ENCODE measurements at regions not wholly inside any gene's neighbourhood (a gene's known extent, or its start where the extent isn't known, plus 50 kb on each side); places are given as distances from the start of the nearest gene placed in this dataset.

- TF ChIP-seq FOXM1 (IDR thresholded peaks at IDR 0.05; ENCODE audit: borderline replicate concordance), result no peak
- no peak for TF ChIP-seq PKNOX1 (IDR thresholded peaks at IDR 0.05)
- TF ChIP-seq BHLHE40 (IDR thresholded peaks at IDR 0.05; ENCODE audit: borderline replicate concordance), result no peak
- TF ChIP-seq SUZ12 (IDR thresholded peaks at IDR 0.05), result no peak
- no peak for TF ChIP-seq NFRKB (IDR thresholded peaks at IDR 0.05)
- TF ChIP-seq SP1 (IDR thresholded peaks at IDR 0.05), result no peak
- TF ChIP-seq TARDBP (IDR thresholded peaks at IDR 0.05), result no peak
- TF ChIP-seq ARNT (IDR thresholded peaks at IDR 0.05), result no peak
- no peak for TF ChIP-seq FOXA1 (IDR thresholded peaks at IDR 0.05)
- no peak for TF ChIP-seq ELF4 (IDR thresholded peaks at IDR 0.05)
- no peak for TF ChIP-seq CTBP1 (IDR thresholded peaks at IDR 0.05; ENCODE audit: borderline replicate concordance)
Observed at GRCh38 chr21:34280959-34281358, 82.8 kb upstream of the KCNE2 start.
